HEK293 (cell line): ENCODE measurements at regions not wholly inside any gene's neighbourhood (a gene's known extent, or its start where the extent isn't known, plus 50 kb on each side); places are given as distances from the start of the nearest gene placed in this dataset.
A peak's percentile ranks its signal among the peaks of the same experiment; 100 is the strongest.

Source experiments
- CTCF ChIA-PET: fragments of 350-600 bp; formaldehyde crosslinking; extraction: SDS; loops from one replicate; lab custom pipeline; 2021; ENCODE audit warnings: antibody characterized with exemption; lab: Yijun Ruan, JAX
- POLR2A ChIA-PET: fragments of 300-600 bp; formaldehyde crosslinking; extraction: SDS; loops from one replicate; lab custom pipeline; 2020; ENCODE audit warnings: antibody characterized with exemption, inconsistent platforms; lab: Yijun Ruan, JAX
- H3K27ac ChIP-seq: fragments of 200-500 bp; sonication (Bioruptor generic); 2 replicates; pipeline ENCODE4 v1.5.1; 2014; ENCODE audit warnings: low read depth, low read length, control low read depth, inconsistent platforms; ENCODE audit errors: extremely low read depth
- H3K36me3 ChIP-seq, 2 experiments: fragments of 200-500 bp in 1 of 2; sonication (Bioruptor generic) in 1 of 2; 1 replicate in 1 of 2; 2 replicates in 1 of 2; pipeline ENCODE4 v1.5.1; 2014 to 2017; ENCODE audit warnings: inconsistent platforms in 2 of 2, low read length in 2 of 2; ENCODE audit not compliant: control insufficient read depth in 2 of 2, insufficient read depth in 1 of 2
- H3K4me1 ChIP-seq: fragments of 200-500 bp; sonication (Bioruptor generic); 2 replicates; pipeline ENCODE4 v1.5.1; 2014; ENCODE audit warnings: mild to moderate bottlenecking, low read length, inconsistent platforms; ENCODE audit not compliant: control insufficient read depth, insufficient read depth
- H3K4me3 ChIP-seq: 2 replicates; pipeline ENCODE4 v1.5.1; 2011; ENCODE audit warnings: low read depth, mild to moderate bottlenecking, control low read depth, low read length, moderate library complexity
- H3K9me3 ChIP-seq: fragments of 200-500 bp; sonication (Bioruptor generic); 2 replicates; pipeline ENCODE4 v1.5.1; 2014; ENCODE audit warnings: low read depth, low read length, inconsistent platforms; ENCODE audit not compliant: control insufficient read depth, insufficient read depth
- SETDB1 ChIP-seq: IDR thresholded peaks from one replicate; pipeline ENCODE4 v1.6.1; 2017; ENCODE audit warnings: mild to moderate bottlenecking, low read length, moderate library complexity, mixed read lengths; ENCODE audit not compliant: insufficient read length
- ZBTB17 ChIP-seq: fragments of 450-650 bp; formaldehyde crosslinking; IDR thresholded peaks from 2 replicates; pipeline ENCODE4 v1.5.1; 2016; ENCODE audit warnings: missing biosample characterization, missing genetic modification characterization
- ZFP37 ChIP-seq: fragments of 450-650 bp; formaldehyde crosslinking; IDR thresholded peaks from 2 replicates; pipeline ENCODE4 v1.5.1; 2016; ENCODE audit warnings: missing biosample characterization, missing genetic modification characterization
- ZNF133 ChIP-seq: fragments of 450-650 bp; formaldehyde crosslinking; IDR thresholded peaks from 2 replicates; pipeline ENCODE4 v1.5.1; 2016; ENCODE audit warnings: missing biosample characterization, missing genetic modification characterization
- ZNF341 ChIP-seq: fragments of 450-650 bp; formaldehyde crosslinking; IDR thresholded peaks from 2 replicates; pipeline ENCODE4; 2016; ENCODE audit warnings: low read depth, missing biosample characterization, missing genetic modification characterization
- ZNF48 ChIP-seq: fragments of 450-650 bp; formaldehyde crosslinking; IDR thresholded peaks from 2 replicates; pipeline ENCODE4 v1.5.1; 2016; ENCODE audit warnings: missing biosample characterization, missing genetic modification characterization
- ZNF529 ChIP-seq: fragments of 450-650 bp; formaldehyde crosslinking; IDR thresholded peaks from 2 replicates; pipeline ENCODE4 v1.5.1; 2017; ENCODE audit warnings: missing genetic modification characterization, missing biosample characterization; ENCODE audit not compliant: insufficient replicate concordance
- ZNF530 ChIP-seq: fragments of 450-650 bp; formaldehyde crosslinking; IDR thresholded peaks from 2 replicates; pipeline ENCODE4 v1.5.1; 2016; ENCODE audit warnings: low read depth, missing biosample characterization, missing genetic modification characterization
- ZNF560 ChIP-seq: fragments of 450-650 bp; formaldehyde crosslinking; IDR thresholded peaks from 2 replicates; pipeline ENCODE4 v1.5.1; 2017; ENCODE audit warnings: missing biosample characterization, missing genetic modification characterization, borderline replicate concordance
- ZNF610 ChIP-seq: fragments of 450-650 bp; formaldehyde crosslinking; IDR thresholded peaks from 2 replicates; pipeline ENCODE4 v1.5.1; 2016; ENCODE audit warnings: missing biosample characterization, missing genetic modification characterization, borderline replicate concordance
- TF ChIP-seq, protein P1 (sequence below): IDR thresholded peaks from 2 replicates; pipeline ENCODE4 v1.6.1; 2011; ENCODE audit warnings: mild to moderate bottlenecking, low read depth, low read length, borderline replicate concordance
- TF ChIP-seq, protein P2 (sequence below): fragments of 450-650 bp; IDR thresholded peaks from 2 replicates; pipeline ENCODE4 v1.5.1; 2018; ENCODE audit warnings: missing biosample characterization, missing genetic modification characterization
- TF ChIP-seq, protein P3 (sequence below): fragments of 450-650 bp; formaldehyde crosslinking; IDR thresholded peaks from 2 replicates; pipeline ENCODE4 v1.5.1; 2016; ENCODE audit warnings: missing biosample characterization, missing genetic modification characterization
- TF ChIP-seq, protein P4 (sequence below): fragments of 450-650 bp; formaldehyde crosslinking; conservative IDR thresholded peaks from 2 replicates; pipeline ENCODE4 v1.5.1; 2016; ENCODE audit warnings: low read depth, missing biosample characterization, missing genetic modification characterization
- TF ChIP-seq, protein P5 (sequence below): fragments of 450-650 bp; formaldehyde crosslinking; IDR thresholded peaks from 2 replicates; pipeline ENCODE4 v1.5.1; 2016; ENCODE audit warnings: missing biosample characterization, missing genetic modification characterization
- TF ChIP-seq, protein P6 (sequence below): fragments of 450-650 bp; formaldehyde crosslinking; IDR thresholded peaks from 2 replicates; pipeline ENCODE4 v1.5.1; 2016; ENCODE audit warnings: missing biosample characterization, missing genetic modification characterization, borderline replicate concordance

DNA sequence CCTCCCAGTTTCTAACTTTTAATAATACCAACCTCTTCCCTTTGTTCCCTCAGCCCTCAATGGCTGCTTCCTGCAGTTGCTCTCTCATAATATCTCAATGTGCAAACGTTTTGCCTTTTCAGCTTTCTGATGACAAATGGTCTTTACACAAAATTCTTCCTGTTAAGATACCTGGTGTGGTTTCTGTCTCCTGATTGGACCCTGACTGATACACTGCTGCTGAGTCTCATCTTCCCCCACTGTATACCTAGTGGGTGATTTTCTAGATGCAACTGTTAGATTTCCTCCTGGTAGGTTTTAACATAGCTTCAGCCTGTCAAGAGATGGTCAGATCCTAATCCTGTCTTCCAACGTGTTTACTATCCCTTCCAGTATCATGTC lies 147.9 kb upstream of the TOP1 start:
- H3K36me3 ChIP-seq, result no peaks in the 10 kb centered on the region
- CTCF ChIA-PET, result interaction anchor here (0.6 to 1.9 kb wide), 3 partner anchors 13 to 30 kb away, joined by 3 to 5 read pairs (median 4); no protein-coding TSS in a partner anchor

DNA sequence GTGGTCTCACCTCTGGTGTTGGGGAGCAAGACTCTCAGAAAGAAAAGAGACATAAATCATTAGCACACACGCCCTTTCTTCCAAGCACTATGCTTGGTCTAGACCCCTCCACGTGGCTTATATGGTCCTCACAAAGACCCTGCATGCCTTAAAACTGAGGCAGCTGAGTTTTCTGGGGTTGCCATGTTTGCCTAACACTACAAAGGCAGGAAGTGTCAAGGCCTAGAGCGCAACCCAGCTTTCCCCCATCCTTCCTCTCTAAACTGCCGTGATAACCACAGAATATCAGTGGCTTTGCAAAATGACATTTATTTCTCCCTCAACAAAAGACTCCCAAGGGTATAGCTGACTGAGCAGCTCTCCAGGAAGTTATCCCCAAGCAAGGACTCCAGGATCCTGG lies 146.5 kb upstream of the TOP1 start:
- Histone ChIP-seq H3K4me1 (0 out of 2 replicates have a peak, but pooled peaks cover 2% of the 10 kb centered on the region), H3K4me3 (no peak overlapping the region), H3K36me3 (no peaks in the 10 kb centered on the region), H3K9me3 (no peaks in the 10 kb centered on the region), H3K27ac (no peak overlapping the region)
- ChIA-PET CTCF (no interaction called here), POLR2A (interaction anchor here (0.7 kb wide), 1 partner anchor 836 kb away, joined by 8 read pairs; no protein-coding TSS in a partner anchor)
- no peak for TF ChIP-seq ZNF133 (tag by site-specific recombination)
- TF ChIP-seq, protein P1, sequence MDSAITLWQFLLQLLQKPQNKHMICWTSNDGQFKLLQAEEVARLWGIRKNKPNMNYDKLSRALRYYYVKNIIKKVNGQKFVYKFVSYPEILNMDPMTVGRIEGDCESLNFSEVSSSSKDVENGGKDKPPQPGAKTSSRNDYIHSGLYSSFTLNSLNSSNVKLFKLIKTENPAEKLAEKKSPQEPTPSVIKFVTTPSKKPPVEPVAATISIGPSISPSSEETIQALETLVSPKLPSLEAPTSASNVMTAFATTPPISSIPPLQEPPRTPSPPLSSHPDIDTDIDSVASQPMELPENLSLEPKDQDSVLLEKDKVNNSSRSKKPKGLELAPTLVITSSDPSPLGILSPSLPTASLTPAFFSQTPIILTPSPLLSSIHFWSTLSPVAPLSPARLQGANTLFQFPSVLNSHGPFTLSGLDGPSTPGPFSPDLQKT, result no peak
- TF ChIP-seq ZNF560 (tag by site-specific recombination), result no peak
- TF ChIP-seq ZNF48, result no peak
- TF ChIP-seq, protein P2, sequence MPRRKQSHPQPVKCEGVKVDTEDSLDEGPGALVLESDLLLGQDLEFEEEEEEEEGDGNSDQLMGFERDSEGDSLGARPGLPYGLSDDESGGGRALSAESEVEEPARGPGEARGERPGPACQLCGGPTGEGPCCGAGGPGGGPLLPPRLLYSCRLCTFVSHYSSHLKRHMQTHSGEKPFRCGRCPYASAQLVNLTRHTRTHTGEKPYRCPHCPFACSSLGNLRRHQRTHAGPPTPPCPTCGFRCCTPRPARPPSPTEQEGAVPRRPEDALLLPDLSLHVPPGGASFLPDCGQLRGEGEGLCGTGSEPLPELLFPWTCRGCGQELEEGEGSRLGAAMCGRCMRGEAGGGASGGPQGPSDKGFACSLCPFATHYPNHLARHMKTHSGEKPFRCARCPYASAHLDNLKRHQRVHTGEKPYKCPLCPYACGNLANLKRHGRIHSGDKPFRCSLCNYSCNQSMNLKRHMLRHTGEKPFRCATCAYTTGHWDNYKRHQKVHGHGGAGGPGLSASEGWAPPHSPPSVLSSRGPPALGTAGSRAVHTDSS (tag by site-specific recombination), result no peak

More for the DNA sequence above, 147.9 kb upstream of the TOP1 start:
- Histone ChIP-seq H3K4me3 (no peak overlapping the region), H3K4me1 (0 out of 2 replicates have a peak, but pooled peaks cover 2% of the 10 kb centered on the region), H3K27ac (no peak overlapping the region), H3K9me3 (no peaks in the 10 kb centered on the region)
- TF ChIP-seq ZNF610 (no peak), ZNF530 (tag by site-specific recombination) (no peak), SETDB1 (peak; percentile 88), ZNF529 (no peak), ZBTB17 (tag by site-specific recombination) (no peak), ZFP37 (tag by site-specific recombination) (no peak)
- TF ChIP-seq, protein P3, sequence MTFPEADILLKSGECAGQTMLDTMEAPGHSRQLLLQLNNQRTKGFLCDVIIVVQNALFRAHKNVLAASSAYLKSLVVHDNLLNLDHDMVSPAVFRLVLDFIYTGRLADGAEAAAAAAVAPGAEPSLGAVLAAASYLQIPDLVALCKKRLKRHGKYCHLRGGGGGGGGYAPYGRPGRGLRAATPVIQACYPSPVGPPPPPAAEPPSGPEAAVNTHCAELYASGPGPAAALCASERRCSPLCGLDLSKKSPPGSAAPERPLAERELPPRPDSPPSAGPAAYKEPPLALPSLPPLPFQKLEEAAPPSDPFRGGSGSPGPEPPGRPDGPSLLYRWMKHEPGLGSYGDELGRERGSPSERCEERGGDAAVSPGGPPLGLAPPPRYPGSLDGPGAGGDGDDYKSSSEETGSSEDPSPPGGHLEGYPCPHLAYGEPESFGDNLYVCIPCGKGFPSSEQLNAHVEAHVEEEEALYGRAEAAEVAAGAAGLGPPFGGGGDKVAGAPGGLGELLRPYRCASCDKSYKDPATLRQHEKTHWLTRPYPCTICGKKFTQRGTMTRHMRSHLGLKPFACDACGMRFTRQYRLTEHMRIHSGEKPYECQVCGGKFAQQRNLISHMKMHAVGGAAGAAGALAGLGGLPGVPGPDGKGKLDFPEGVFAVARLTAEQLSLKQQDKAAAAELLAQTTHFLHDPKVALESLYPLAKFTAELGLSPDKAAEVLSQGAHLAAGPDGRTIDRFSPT (tag by site-specific recombination), result no peak
- POLR2A ChIA-PET, result no interaction called here

DNA sequence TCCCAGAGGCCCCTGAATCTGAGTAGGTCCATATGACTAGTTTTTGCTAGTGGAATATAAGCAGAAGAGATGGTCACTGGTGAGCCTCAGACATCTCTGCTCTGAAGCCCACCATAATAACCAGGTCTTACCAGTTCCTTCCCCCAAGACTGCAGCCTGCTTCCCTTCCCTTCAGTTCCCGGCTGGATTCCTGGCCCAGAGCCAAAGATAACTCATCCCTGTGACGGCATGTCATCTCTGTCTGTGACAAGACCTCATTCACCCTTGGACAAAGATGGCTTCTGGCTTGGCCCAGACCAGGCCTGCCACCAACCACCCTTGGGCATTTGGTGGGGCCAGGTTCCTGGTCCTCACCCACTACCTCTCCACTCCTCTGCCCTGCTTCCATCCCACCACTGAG lies 145.5 kb upstream of the TOP1 start:
- Histone ChIP-seq H3K27ac (no peak overlapping the region), H3K4me3 (no peak overlapping the region), H3K4me1 (0 out of 2 replicates have a peak, but pooled peaks cover 2% of the 10 kb centered on the region), H3K36me3 (no peaks in the 10 kb centered on the region), H3K9me3 (no peaks in the 10 kb centered on the region)
- CTCF ChIA-PET, result no interaction called here
- POLR2A ChIA-PET, result no interaction called here
- TF ChIP-seq, protein P4, sequence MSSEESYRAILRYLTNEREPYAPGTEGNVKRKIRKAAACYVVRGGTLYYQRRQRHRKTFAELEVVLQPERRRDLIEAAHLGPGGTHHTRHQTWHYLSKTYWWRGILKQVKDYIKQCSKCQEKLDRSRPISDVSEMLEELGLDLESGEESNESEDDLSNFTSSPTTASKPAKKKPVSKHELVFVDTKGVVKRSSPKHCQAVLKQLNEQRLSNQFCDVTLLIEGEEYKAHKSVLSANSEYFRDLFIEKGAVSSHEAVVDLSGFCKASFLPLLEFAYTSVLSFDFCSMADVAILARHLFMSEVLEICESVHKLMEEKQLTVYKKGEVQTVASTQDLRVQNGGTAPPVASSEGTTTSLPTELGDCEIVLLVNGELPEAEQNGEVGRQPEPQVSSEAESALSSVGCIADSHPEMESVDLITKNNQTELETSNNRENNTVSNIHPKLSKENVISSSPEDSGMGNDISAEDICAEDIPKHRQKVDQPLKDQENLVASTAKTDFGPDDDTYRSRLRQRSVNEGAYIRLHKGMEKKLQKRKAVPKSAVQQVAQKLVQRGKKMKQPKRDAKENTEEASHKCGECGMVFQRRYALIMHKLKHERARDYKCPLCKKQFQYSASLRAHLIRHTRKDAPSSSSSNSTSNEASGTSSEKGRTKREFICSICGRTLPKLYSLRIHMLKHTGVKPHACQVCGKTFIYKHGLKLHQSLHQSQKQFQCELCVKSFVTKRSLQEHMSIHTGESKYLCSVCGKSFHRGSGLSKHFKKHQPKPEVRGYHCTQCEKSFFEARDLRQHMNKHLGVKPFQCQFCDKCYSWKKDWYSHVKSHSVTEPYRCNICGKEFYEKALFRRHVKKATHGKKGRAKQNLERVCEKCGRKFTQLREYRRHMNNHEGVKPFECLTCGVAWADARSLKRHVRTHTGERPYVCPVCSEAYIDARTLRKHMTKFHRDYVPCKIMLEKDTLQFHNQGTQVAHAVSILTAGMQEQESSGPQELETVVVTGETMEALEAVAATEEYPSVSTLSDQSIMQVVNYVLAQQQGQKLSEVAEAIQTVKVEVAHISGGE, result no peak
- TF ChIP-seq, protein P5, sequence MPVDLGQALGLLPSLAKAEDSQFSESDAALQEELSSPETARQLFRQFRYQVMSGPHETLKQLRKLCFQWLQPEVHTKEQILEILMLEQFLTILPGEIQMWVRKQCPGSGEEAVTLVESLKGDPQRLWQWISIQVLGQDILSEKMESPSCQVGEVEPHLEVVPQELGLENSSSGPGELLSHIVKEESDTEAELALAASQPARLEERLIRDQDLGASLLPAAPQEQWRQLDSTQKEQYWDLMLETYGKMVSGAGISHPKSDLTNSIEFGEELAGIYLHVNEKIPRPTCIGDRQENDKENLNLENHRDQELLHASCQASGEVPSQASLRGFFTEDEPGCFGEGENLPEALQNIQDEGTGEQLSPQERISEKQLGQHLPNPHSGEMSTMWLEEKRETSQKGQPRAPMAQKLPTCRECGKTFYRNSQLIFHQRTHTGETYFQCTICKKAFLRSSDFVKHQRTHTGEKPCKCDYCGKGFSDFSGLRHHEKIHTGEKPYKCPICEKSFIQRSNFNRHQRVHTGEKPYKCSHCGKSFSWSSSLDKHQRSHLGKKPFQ (tag by site-specific recombination), result no peak
- TF ChIP-seq ZNF341, result no peak
- TF ChIP-seq, protein P6, sequence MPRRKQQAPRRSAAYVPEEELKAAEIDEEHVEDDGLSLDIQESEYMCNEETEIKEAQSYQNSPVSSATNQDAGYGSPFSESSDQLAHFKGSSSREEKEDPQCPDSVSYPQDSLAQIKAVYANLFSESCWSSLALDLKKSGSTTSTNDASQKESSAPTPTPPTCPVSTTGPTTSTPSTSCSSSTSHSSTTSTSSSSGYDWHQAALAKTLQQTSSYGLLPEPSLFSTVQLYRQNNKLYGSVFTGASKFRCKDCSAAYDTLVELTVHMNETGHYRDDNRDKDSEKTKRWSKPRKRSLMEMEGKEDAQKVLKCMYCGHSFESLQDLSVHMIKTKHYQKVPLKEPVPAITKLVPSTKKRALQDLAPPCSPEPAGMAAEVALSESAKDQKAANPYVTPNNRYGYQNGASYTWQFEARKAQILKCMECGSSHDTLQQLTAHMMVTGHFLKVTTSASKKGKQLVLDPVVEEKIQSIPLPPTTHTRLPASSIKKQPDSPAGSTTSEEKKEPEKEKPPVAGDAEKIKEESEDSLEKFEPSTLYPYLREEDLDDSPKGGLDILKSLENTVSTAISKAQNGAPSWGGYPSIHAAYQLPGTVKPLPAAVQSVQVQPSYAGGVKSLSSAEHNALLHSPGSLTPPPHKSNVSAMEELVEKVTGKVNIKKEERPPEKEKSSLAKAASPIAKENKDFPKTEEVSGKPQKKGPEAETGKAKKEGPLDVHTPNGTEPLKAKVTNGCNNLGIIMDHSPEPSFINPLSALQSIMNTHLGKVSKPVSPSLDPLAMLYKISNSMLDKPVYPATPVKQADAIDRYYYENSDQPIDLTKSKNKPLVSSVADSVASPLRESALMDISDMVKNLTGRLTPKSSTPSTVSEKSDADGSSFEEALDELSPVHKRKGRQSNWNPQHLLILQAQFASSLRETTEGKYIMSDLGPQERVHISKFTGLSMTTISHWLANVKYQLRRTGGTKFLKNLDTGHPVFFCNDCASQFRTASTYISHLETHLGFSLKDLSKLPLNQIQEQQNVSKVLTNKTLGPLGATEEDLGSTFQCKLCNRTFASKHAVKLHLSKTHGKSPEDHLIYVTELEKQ (tag by site-specific recombination), result 0 out of 2 replicates have a peak, but pooled peaks have one; percentile 39
